ENCODE measurements at regions not wholly inside any gene's neighbourhood (a gene's known extent, or its start where the extent isn't known, plus 50 kb on each side); places are given as distances from the start of the nearest gene placed in this dataset.

GRCh38 chr3:178095522-178095921 is 440.7 kb upstream of the KCNMB2 start:
- no peak overlapping the region for H3K4me3 ChIP-seq (replicated peaks; ENCODE audit: low read depth, low read length)
- no peak for DNase-seq (ENCODE audit: extremely low read depth, low read depth)
- no peak for TF ChIP-seq CTCF (IDR thresholded peaks at IDR 0.05; ENCODE audit: low read depth, low read length, missing control alignments)

- no peak for TF ChIP-seq CTCF (IDR thresholded peaks at IDR 0.05; ENCODE audit: low read depth, low read length, missing control alignments)
- no peak for DNase-seq (ENCODE audit: extremely low read depth, low read depth)
Measured at GRCh38 chr3:178096955-178097354, 439.3 kb upstream of the KCNMB2 start.

DNA sequence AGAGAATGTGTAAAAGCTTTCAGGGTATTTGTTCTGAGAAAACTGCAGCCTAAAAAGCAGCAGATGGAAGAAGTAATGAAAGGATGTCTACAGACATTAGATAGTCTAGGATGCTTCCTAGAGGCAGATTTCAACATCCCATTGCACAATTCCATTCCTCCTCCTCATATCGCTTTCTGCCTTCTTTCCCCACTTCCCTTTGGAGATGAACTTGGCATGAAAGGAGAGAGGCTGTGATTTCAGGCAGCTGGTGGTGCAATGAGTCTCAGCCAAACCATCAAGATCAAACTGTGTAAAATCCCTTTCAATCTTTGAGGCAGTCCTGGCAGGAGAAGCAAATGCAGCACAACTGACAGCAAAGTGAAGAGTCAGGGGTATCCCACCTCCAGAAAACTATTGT is 438.7 kb upstream of the KCNMB2 start:
- DNase-seq (ENCODE audit: extremely low read depth, low read depth), result no peak
- TF ChIP-seq CTCF (IDR thresholded peaks at IDR 0.05; ENCODE audit: low read depth, low read length, missing control alignments), result no peak
- no peak overlapping the region for H3K4me3 ChIP-seq (replicated peaks; ENCODE audit: low read depth, low read length)

More at GRCh38 chr3:178096955-178097354, 439.3 kb upstream of the KCNMB2 start:
- H3K4me3 ChIP-seq (replicated peaks; ENCODE audit: low read depth, low read length), result no peak overlapping the region

- DNase-seq (ENCODE audit: extremely low read depth, low read depth), result no peak
- no peak for TF ChIP-seq CTCF (IDR thresholded peaks at IDR 0.05; ENCODE audit: low read depth, low read length, missing control alignments)
- H3K4me3 ChIP-seq (replicated peaks; ENCODE audit: low read depth, low read length), result no peak overlapping the region
Measured at GRCh38 chr3:178099274-178099673, 437.0 kb upstream of the KCNMB2 start.

DNA sequence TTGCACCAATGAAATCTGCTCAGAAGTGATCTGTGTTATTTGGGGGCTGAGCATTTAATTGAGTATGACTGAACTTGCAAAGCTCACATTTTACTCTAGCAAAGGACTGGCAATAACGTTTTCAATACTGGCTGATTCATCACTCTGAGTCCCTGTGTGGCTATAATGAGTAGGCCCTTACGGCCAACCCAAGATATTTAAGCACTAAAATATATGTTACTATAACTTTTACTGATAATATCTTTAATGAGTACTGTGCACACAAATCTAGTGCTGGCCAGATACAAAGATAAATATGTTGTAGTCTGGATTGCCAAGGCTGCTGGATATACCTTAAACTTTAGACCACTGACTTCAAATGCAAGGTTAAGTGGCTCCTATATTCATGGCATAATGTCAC is 436.4 kb upstream of the KCNMB2 start:
- TF ChIP-seq CTCF (IDR thresholded peaks at IDR 0.05; ENCODE audit: low read depth, low read length, missing control alignments), result no peak
- H3K4me3 ChIP-seq (replicated peaks; ENCODE audit: low read depth, low read length), result no peak overlapping the region
- DNase-seq (ENCODE audit: extremely low read depth, low read depth), result no peak

GRCh38 chr3:178100908-178101307 is 435.3 kb upstream of the KCNMB2 start:
- no peak for DNase-seq (ENCODE audit: extremely low read depth, low read depth)
- H3K4me3 ChIP-seq (replicated peaks; ENCODE audit: low read depth, low read length), result no peak overlapping the region

More at GRCh38 chr3:178100908-178101307, 435.3 kb upstream of the KCNMB2 start:
- no peak for TF ChIP-seq CTCF (IDR thresholded peaks at IDR 0.05; ENCODE audit: low read depth, low read length, missing control alignments)

Measured in HFF-Myc (cell line).